ENCODE measurements at regions not wholly inside any gene's neighbourhood (a gene's known extent, or its start where the extent isn't known, plus 50 kb on each side); places are given as distances from the start of the nearest gene placed in this dataset.

GRCh38 chr1:114222920-114223319 is 69.3 kb upstream of the SYT6 start:
- in situ Hi-C loops (cut with MboI; ENCODE audit: low sequenced_read_pairs) (no loop called here), dilution Hi-C loops (cut with HindIII; ENCODE audit: low sequenced_read_pairs, unreplicated experiment) (no loop called here), intact Hi-C loops (cut with micrococcal nuclease) (no loop called here)
- WGBS, 2 experiments (ENCODE audit: extremely low coverage in 2 of 2, insufficient read length in 1 of 2) = no CpG with 5 or more reads among the region's 4 CpGs
- CTCF ChIA-PET = no interaction called here
- no peak overlapping the region for H3K4ac ChIP-seq (ENCODE audit: low read depth, low read length)
- H3K4me2 ChIP-seq (ENCODE audit: low read depth, low read length) = no peak overlapping the region
- H3K4me1 ChIP-seq (ENCODE audit: control insufficient read depth, insufficient read depth, low read length) = no peaks in the 10 kb centered on the region
- H2BK15ac ChIP-seq (ENCODE audit: low read depth, low read length) = no peak overlapping the region
- H3K23ac ChIP-seq (ENCODE audit: low read depth, low read length) = no peak overlapping the region
- no peak overlapping the region for H3K27ac ChIP-seq (ENCODE audit: insufficient read depth, low read length)
- H4K5ac ChIP-seq (ENCODE audit: low read depth, low read length) = no peak overlapping the region
- H3K27me3 ChIP-seq (ENCODE audit: control insufficient read depth, insufficient read depth, low read length) = peaks cover 12% of the 10 kb centered on the region
- H2BK120ac ChIP-seq (ENCODE audit: low read depth, low read length) = no peak overlapping the region
- peaks cover 4% of the 10 kb centered on the region for H3K9me1 ChIP-seq (ENCODE audit: insufficient read depth, low read length)
- H3K79me1 ChIP-seq (ENCODE audit: low read depth in 1 of 2, low read length in 2 of 2) = no peaks in the 10 kb centered on the region
- no peak overlapping the region for H2AK5ac ChIP-seq (ENCODE audit: low read depth, low read length)
- H2BK5ac ChIP-seq (ENCODE audit: low read depth, low read length, poor library complexity, severe bottlenecking) = no peak overlapping the region
- H3K9ac ChIP-seq (ENCODE audit: low read depth, low read length) = no peak overlapping the region
- no peaks in the 10 kb centered on the region for H4K20me1 ChIP-seq (ENCODE audit: insufficient read depth, low read length)
- no peak for TF ChIP-seq POLR2A (IDR thresholded peaks at IDR 0.05; ENCODE audit: low read depth, low read length)
- TF ChIP-seq RFX5 (IDR thresholded peaks at IDR 0.05; ENCODE audit: low read depth, low read length) = no peak
- TF ChIP-seq CEBPB (IDR thresholded peaks at IDR 0.05; ENCODE audit: low read depth, low read length) = no peak
- no peak for TF ChIP-seq MAFK (IDR thresholded peaks at IDR 0.05; ENCODE audit: low read depth, low read length)
- no peak for TF ChIP-seq MAZ (IDR thresholded peaks at IDR 0.05; ENCODE audit: borderline replicate concordance, low read depth, low read length)
- TF ChIP-seq BHLHE40 (IDR thresholded peaks at IDR 0.05; ENCODE audit: low read depth, low read length) = no peak
- TF ChIP-seq USF2 (IDR thresholded peaks at IDR 0.05; ENCODE audit: low read depth, low read length) = no peak
- no peak for TF ChIP-seq CHD1 (IDR thresholded peaks at IDR 0.05; ENCODE audit: low read depth, low read length)
- no peak for TF ChIP-seq SMC3 (IDR thresholded peaks at IDR 0.05; ENCODE audit: low read depth, low read length)
- TF ChIP-seq CTCF (conservative IDR thresholded peaks at IDR 0.05; ENCODE audit: low read depth, low read length) = no peak
- no peak for TF ChIP-seq RCOR1 (IDR thresholded peaks at IDR 0.05; ENCODE audit: insufficient replicate concordance, low read length)
- no peak for TF ChIP-seq MXI1 (IDR thresholded peaks at IDR 0.05; ENCODE audit: borderline replicate concordance, low read depth, low read length)
- no peak for TF ChIP-seq NFE2L2 (IDR thresholded peaks at IDR 0.05; ENCODE audit: low read depth, low read length)
- no peak for TF ChIP-seq RAD21 (IDR thresholded peaks at IDR 0.05; ENCODE audit: low read length)
- TF ChIP-seq ELK1 (IDR thresholded peaks at IDR 0.05; ENCODE audit: borderline replicate concordance, low read depth, low read length) = no peak
- H2AK9ac ChIP-seq (replicated peaks; ENCODE audit: low read depth, low read length, poor library complexity) = no peak overlapping the region
- H3K36me3 ChIP-seq (ENCODE audit: control insufficient read depth, insufficient read depth, low read length) = no peaks in the 10 kb centered on the region
- no peak overlapping the region for H4K91ac ChIP-seq (ENCODE audit: insufficient read depth, low read depth, low read length)
- DNase-seq (no peak), ATAC-seq (ENCODE audit: low read depth) (no peak)
- no peak overlapping the region for H2BK20ac ChIP-seq (ENCODE audit: low read depth, low read length)
- H3K56ac ChIP-seq (ENCODE audit: extremely low read depth, insufficient read depth, low read length) = no peak overlapping the region
- H4K8ac ChIP-seq (ENCODE audit: low read depth in 2 of 2, low read length in 2 of 2) = no peak overlapping the region
- no peak overlapping the region for H3K14ac ChIP-seq (replicated peaks; ENCODE audit: low read depth, low read length)
- no TSS peak for BruUV-seq (replicated peaks)
- no peaks in the 10 kb centered on the region for H3K9me3 ChIP-seq (ENCODE audit: control insufficient read depth, insufficient read depth, low read length)
- no peak overlapping the region for H2AFZ ChIP-seq (replicated peaks; ENCODE audit: low read length, poor library complexity)
- H3K18ac ChIP-seq (ENCODE audit: low read depth, low read length) = no peak overlapping the region
- POLR2A ChIA-PET (ENCODE audit: unreplicated experiment) = no interaction called here
- no peak overlapping the region for H3K4me3 ChIP-seq (ENCODE audit: insufficient read depth, low read depth, low read length)

Data from IMR-90 (cell line).